Keratinocyte (primary cell): ENCODE measurements at regions not wholly inside any gene's neighbourhood (a gene's known extent, or its start where the extent isn't known, plus 50 kb on each side); places are given as distances from the start of the nearest gene placed in this dataset.

Experiments used
- CTCF ChIP-seq, 3 experiments: IDR thresholded peaks in 1 of 3; conservative IDR thresholded peaks in 1 of 3; optimal IDR thresholded peaks in 1 of 3; 2 replicates in 2 of 3; 3 replicates in 1 of 3; pipeline versions ENCODE3 to v1.5.1; 2011; ENCODE audit warnings: low read length in 3 of 3, mild to moderate bottlenecking in 3 of 3, moderate library complexity in 2 of 3, control low read depth in 1 of 3, inconsistent platforms in 1 of 3; ENCODE audit not compliant: insufficient read depth in 2 of 3; ENCODE audit errors: extremely low read depth in 1 of 3
- EZH2 ChIP-seq: IDR thresholded peaks from one replicate; pipeline ENCODE4 v1.6.1; 2012; ENCODE audit warnings: inconsistent platforms, mild to moderate bottlenecking, low read length, moderate library complexity

GRCh38 chrX:140360284-140360683 lies 144.6 kb downstream of the SOX3 start:
- TF ChIP-seq CTCF (optimal IDR thresholded peaks at IDR 0.05 in 1 of 3, IDR thresholded peaks at IDR 0.05 in 1 of 3, conservative IDR thresholded peaks at IDR 0.05 in 1 of 3; ENCODE audit: extremely low read depth in 1 of 3, insufficient read depth in 2 of 3, low read length in 3 of 3) (no peak), EZH2 (no peak)
